Psoas muscle (tissue), 7 donors: ENCODE measurements at regions not wholly inside any gene's neighbourhood (a gene's known extent, or its start where the extent isn't known, plus 50 kb on each side); places are given as distances from the start of the nearest gene placed in this dataset.

Experiments
- ATAC-seq, 4 donors: fragments of 200-7000 bp; cut with Tn5 transposase; one replicate each; pipeline ENCODE4 v1.9.1; 2020; ENCODE audit warnings: moderate library complexity in 3 of 4, mild to moderate bottlenecking in 2 of 4
- DNase-seq, 2 donors: peaks; one replicate each; pipeline ENCODE4 v3.0.0-alpha.2; 2020
- H3K27ac ChIP-seq: fragments of 200-600 bp; one replicate; pipeline ENCODE4 v1.8.0; 2022
- H3K27me3 ChIP-seq, 3 donors: fragments of 200-600 bp in 1 of 3; one replicate each; pipeline versions ENCODE4 v1.6.1 to v1.8.0; 2013 to 2022; ENCODE audit warnings: low read length in 2 of 3, mild to moderate bottlenecking in 2 of 3, moderate library complexity in 1 of 3; ENCODE audit not compliant: insufficient read depth in 3 of 3
- H3K36me3 ChIP-seq, 2 donors: fragments of 200-600 bp in 1 of 2; one replicate each; pipeline versions ENCODE4 v1.6.1 to v1.8.0; 2013 to 2022; ENCODE audit warnings: low read depth in 1 of 2, mild to moderate bottlenecking in 1 of 2, moderate library complexity in 1 of 2; ENCODE audit not compliant: insufficient read depth in 1 of 2
- H3K4me1 ChIP-seq: fragments of 200-600 bp; one replicate; pipeline ENCODE4 v1.8.0; 2022
- H3K4me3 ChIP-seq: fragments of 200-600 bp; one replicate; pipeline ENCODE4 v1.8.0; 2022; ENCODE audit warnings: mild to moderate bottlenecking
- H3K9me3 ChIP-seq: fragments of 200-600 bp; one replicate; pipeline ENCODE4 v1.8.0; 2022
- WGBS, 3 donors: extraction: QIAGEN DNeasy Blood & Tissue Kit; methylation state at CpG; one replicate each; pipeline versions ENCODE4 v1.1.6 to v1.1.7; 2013; 5-methylcytosine and 5-hydroxymethylcytosine counted together
- intact Hi-C, 2 donors: fragments of 100-400 bp; cut with DNase I; formaldehyde crosslinking; loops; one replicate each; pipeline versions ENCODE4 v1.11.0 to v1.14.2; 2022
- TF ChIP-seq, protein P1 (sequence below): fragments of 200-600 bp; IDR thresholded peaks from one replicate; pipeline ENCODE4 v1.8.0; 2022; ENCODE audit warnings: antibody characterized with exemption
- donor health status: healthy with polysubstance abuse.
- donor health status: DM: no; HTN: no; CAD: no; lungs with moderate emphysema.
- donor health status: Bipolar disorder and iron deficiency.
- donor health status: healthy.
- donor health status: DM: yes; HTN: yes; CAD: no.
- donor health status: DM: no; HTN: no; CAD: no.
- donor health status: DM: yes; HTN: yes; CAD: no.

DNA sequence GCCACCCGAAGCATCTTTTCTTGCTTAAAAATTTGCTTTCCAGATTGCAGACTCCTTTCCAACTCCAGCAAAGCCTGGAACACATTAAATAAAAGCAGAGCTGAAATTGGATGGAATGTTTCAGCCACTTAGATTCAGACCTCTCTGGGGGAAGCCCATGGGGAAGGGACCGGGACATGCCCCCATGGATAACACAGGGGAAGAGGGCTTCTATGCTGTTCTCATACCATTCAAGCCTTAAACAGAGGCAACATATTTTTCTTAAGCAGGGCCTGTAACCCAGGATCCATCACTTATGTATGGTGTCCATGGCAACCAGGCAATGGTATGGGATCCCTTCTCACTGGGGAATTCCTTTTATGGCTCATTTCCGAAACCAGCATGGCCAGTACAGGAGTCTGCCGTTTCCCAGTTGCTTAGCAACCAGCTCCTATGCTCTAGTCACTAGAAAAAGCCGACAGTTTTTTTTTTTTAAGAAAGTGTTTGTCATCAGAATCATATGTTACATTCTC is 62.0 kb upstream of the MARCHF10 start:
- WGBS, 3 donors = 32 to 39% (median 33%) methylated on average over 5 of the region's 5 CpGs
- Histone ChIP-seq H3K4me1 (no peaks in the 10 kb centered on the region), H3K27me3 (peaks cover 0 to 2% (median 0%) of the 10 kb centered on the region in 3 donors), H3K4me3 (no peak overlapping the region), H3K9me3 (no peaks in the 10 kb centered on the region), H3K27ac (no peak overlapping the region), H3K36me3 (no peaks in the 10 kb centered on the region)
- DNase-seq (no peak), ATAC-seq (no peak)
- TF ChIP-seq, protein P1, sequence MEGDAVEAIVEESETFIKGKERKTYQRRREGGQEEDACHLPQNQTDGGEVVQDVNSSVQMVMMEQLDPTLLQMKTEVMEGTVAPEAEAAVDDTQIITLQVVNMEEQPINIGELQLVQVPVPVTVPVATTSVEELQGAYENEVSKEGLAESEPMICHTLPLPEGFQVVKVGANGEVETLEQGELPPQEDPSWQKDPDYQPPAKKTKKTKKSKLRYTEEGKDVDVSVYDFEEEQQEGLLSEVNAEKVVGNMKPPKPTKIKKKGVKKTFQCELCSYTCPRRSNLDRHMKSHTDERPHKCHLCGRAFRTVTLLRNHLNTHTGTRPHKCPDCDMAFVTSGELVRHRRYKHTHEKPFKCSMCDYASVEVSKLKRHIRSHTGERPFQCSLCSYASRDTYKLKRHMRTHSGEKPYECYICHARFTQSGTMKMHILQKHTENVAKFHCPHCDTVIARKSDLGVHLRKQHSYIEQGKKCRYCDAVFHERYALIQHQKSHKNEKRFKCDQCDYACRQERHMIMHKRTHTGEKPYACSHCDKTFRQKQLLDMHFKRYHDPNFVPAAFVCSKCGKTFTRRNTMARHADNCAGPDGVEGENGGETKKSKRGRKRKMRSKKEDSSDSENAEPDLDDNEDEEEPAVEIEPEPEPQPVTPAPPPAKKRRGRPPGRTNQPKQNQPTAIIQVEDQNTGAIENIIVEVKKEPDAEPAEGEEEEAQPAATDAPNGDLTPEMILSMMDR = no peak
- intact Hi-C loops = no loop called here

DNA sequence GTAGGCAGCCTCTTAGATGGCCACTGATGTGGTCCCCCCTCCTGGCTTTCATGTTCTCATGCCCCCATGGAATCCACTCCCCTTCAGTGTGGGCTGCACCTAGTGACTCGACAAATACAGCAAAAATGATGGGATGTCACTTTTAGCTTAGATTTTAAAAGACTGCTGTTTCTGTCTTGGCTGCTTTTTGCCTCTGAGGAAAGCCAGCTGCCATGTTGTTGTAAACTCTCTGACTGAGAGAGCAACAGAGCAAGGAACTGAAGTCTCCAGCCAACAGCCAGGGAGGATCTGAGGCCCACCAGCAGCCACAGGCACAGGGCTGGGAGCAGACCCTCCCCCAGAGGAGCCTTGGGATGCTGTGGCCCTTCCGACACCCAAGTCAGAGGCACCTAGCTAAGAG is 60.6 kb upstream of the MARCHF10 start:
- intact Hi-C loops = no loop called here
- Histone ChIP-seq H3K27ac (no peak overlapping the region), H3K9me3 (no peaks in the 10 kb centered on the region), H3K4me3 (no peak overlapping the region), H3K36me3 (no peaks in the 10 kb centered on the region), H3K27me3 (peaks cover 0 to 2% (median 0%) of the 10 kb centered on the region in 3 donors), H3K4me1 (no peaks in the 10 kb centered on the region)
- ATAC-seq (no peak), DNase-seq (no peak)
- WGBS, 3 donors = 68 to 78% (median 75%) methylated on average over 2 of the region's 2 CpGs
- TF ChIP-seq, protein P1 = no peak

DNA sequence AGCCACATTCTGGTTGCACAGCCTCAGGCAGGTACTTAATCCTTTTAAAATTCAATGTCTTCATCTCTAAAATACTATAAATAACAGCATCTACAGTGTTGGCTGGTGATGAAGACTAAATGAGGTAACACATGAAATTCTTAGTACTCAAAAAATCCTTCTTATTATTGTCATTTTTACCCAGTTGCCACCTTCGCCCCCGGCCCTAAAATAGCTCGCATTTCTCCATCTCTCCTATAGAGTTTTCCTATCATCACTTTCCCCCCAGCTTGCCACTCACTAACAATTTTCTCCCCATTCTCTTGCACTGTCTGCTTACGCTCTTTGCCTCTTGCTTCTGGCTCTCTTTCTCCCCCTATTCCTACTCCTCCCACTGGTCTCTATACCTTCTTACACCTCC is 59.9 kb upstream of the MARCHF10 start:
- intact Hi-C loops = no loop called here
- H3K9me3 ChIP-seq = no peaks in the 10 kb centered on the region
- H3K36me3 ChIP-seq = no peaks in the 10 kb centered on the region
- no peaks in the 10 kb centered on the region for H3K4me1 ChIP-seq
- H3K4me3 ChIP-seq = no peak overlapping the region
- no peak for ATAC-seq
- TF ChIP-seq, protein P1 = no peak
- peaks cover 0 to 2% (median 0%) of the 10 kb centered on the region in 3 donors for H3K27me3 ChIP-seq
- 91 to 94% (median 93%) methylated on average over 4 of the region's 4 CpGs for WGBS, 3 donors
- no peak overlapping the region for H3K27ac ChIP-seq
- no peak for DNase-seq

DNA sequence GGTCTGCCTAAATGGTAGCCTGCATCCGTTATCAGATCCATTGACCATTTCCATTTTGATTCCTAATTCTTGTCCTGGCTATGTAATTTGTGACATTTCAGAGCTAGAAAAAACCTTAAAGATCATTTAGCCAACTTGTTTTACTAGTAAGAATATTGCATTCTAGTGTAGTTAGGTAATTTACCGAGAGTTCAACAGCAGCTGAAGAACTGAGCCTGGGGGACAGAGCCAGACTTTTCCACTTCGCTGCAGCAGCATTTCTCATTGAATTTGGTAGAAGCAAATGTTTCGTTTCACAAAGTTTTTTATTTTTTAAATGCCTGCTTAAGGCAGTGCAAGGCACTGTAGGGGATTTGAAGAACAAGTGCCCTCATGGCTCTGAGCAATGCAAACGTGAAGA is 59.2 kb upstream of the MARCHF10 start:
- no peak for DNase-seq
- no peak overlapping the region for H3K27ac ChIP-seq
- WGBS, 3 donors = 40 to 59% (median 45%) methylated on average over 5 of the region's 5 CpGs
- H3K27me3 ChIP-seq = peaks cover 0 to under 1% (median 0%) of the 10 kb centered on the region in 3 donors
- no peaks in the 10 kb centered on the region for H3K9me3 ChIP-seq
- intact Hi-C loops = no loop called here
- ATAC-seq = no peak
- no peaks in the 10 kb centered on the region for H3K4me1 ChIP-seq
- TF ChIP-seq, protein P1 = no peak
- no peak overlapping the region for H3K4me3 ChIP-seq
- no peaks in the 10 kb centered on the region for H3K36me3 ChIP-seq

DNA sequence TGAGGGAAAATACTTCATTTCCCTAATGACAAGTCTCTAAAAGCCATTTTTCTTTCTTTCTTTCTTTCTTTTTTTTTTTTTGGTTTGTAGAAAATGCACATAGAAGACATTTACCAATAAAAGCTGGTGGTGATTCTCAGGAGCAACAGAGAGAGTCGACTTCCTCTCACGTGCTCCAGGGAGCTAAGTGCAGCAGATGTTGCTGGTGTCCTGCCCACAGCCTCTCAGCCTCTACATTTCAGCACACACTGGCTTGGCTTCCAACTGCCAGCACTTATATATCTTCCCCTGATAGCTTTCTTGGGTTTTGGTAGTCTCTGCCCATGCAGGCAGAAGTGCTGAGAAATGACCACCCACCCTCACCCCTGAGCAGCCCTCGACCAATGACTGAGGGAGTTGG is 58.4 kb upstream of the MARCHF10 start:
- no peaks in the 10 kb centered on the region for H3K9me3 ChIP-seq
- no peaks in the 10 kb centered on the region for H3K27me3 ChIP-seq
- no peaks in the 10 kb centered on the region for H3K4me1 ChIP-seq
- no peak overlapping the region for H3K27ac ChIP-seq
- no peaks in the 10 kb centered on the region for H3K36me3 ChIP-seq
- WGBS, 3 donors = 57 to 63% (median 62%) methylated on average over 3 of the region's 3 CpGs
- no peak overlapping the region for H3K4me3 ChIP-seq
- ATAC-seq = no peak
- no peak for DNase-seq
- TF ChIP-seq, protein P1 = no peak
- intact Hi-C loops = no loop called here
